NCI-H2227 treated with DMSO at 0.1 percent for 48 hours (cell line): ENCODE measurements at regions not wholly inside any gene's neighbourhood (a gene's known extent, or its start where the extent isn't known, plus 50 kb on each side); places are given as distances from the start of the nearest gene placed in this dataset.

Experiments
- DNase-seq: peaks from one replicate; lab custom pipeline; 2025; lab: John Stamatoyannopoulos, UW

GRCh38 chr2:176502619-176503018 lies 233.4 kb downstream of the MTX2 start:
- no peak for DNase-seq

GRCh38 chr2:176503776-176504175 lies 234.5 kb downstream of the MTX2 start:
- no peak for DNase-seq

GRCh38 chr2:176504440-176504839 lies 235.2 kb downstream of the MTX2 start:
- no peak for DNase-seq

GRCh38 chr2:176507786-176508185 lies 238.5 kb downstream of the MTX2 start:
- DNase-seq, result no peak

- DNase-seq, result no peak
Observed at GRCh38 chr2:176508374-176508773, 239.1 kb downstream of the MTX2 start.

GRCh38 chr2:176508984-176509740 lies 239.9 kb downstream of the MTX2 start:
- DNase-seq, result no peak

GRCh38 chr2:176514276-176514675 lies 245.0 kb downstream of the MTX2 start:
- no peak for DNase-seq

GRCh38 chr2:176514805-176515500 lies 245.7 kb downstream of the MTX2 start:
- DNase-seq, result no peak

GRCh38 chr2:176516051-176516602 lies 246.9 kb downstream of the MTX2 start:
- DNase-seq, result no peak

- DNase-seq, result no peak
Observed at GRCh38 chr2:176518823-176519222, 249.6 kb downstream of the MTX2 start.

GRCh38 chr2:176521878-176522670 lies 252.8 kb downstream of the MTX2 start:
- DNase-seq, result no peak

GRCh38 chr2:176525086-176525485 lies 255.8 kb downstream of the MTX2 start:
- DNase-seq, result no peak

- DNase-seq, result peak; percentile 61
Observed at GRCh38 chr2:176526995-176527901, 258.0 kb downstream of the MTX2 start.

GRCh38 chr2:176531608-176532007 lies 262.4 kb downstream of the MTX2 start:
- no peak for DNase-seq

- DNase-seq, result no peak
Observed at GRCh38 chr2:176533505-176534193, 264.4 kb downstream of the MTX2 start.

- DNase-seq, result no peak
Observed at GRCh38 chr2:176534798-176535466, 265.7 kb downstream of the MTX2 start.

GRCh38 chr2:176535467-176536113 lies 266.3 kb downstream of the MTX2 start:
- no peak for DNase-seq

- DNase-seq, result no peak
Observed at GRCh38 chr2:176536439-176537133, 267.3 kb downstream of the MTX2 start.

GRCh38 chr2:176537932-176538331 lies 268.7 kb downstream of the MTX2 start:
- DNase-seq, result no peak
